CD4-positive, alpha-beta T cell treated with Interleukin-12 subunit alpha and Interleukin-12 subunit beta, for 1 hour (primary cell): ENCODE measurements at regions not wholly inside any gene's neighbourhood (a gene's known extent, or its start where the extent isn't known, plus 50 kb on each side); places are given as distances from the start of the nearest gene placed in this dataset.

Experiments used
- DNase-seq: peaks from one replicate; pipeline ENCODE4 v3.0.0-alpha.2; 2020

GRCh38 chrX:38992441-38993096, 191.3 kb downstream of the MID1IP1 start:
- no peak for DNase-seq

- no peak for DNase-seq
Measured at GRCh38 chrX:38993500-38993899, 192.2 kb downstream of the MID1IP1 start.

- DNase-seq = no peak
Measured at GRCh38 chrX:38999099-38999498, 197.8 kb downstream of the MID1IP1 start.

- no peak for DNase-seq
Measured at GRCh38 chrX:38999967-39000745, 198.9 kb downstream of the MID1IP1 start.

- no peak for DNase-seq
Measured at GRCh38 chrX:39000802-39001201, 199.5 kb downstream of the MID1IP1 start.

- DNase-seq = no peak
Measured at GRCh38 chrX:39002466-39002865, 201.2 kb downstream of the MID1IP1 start.

GRCh38 chrX:39008549-39008948, 207.3 kb downstream of the MID1IP1 start:
- no peak for DNase-seq

GRCh38 chrX:39011454-39012221, 210.4 kb downstream of the MID1IP1 start:
- DNase-seq = no peak

GRCh38 chrX:39012621-39013111, 211.4 kb downstream of the MID1IP1 start:
- no peak for DNase-seq

- no peak for DNase-seq
Measured at GRCh38 chrX:39016556-39016955, 215.3 kb downstream of the MID1IP1 start.

GRCh38 chrX:39017077-39017476, 215.8 kb downstream of the MID1IP1 start:
- DNase-seq = no peak

- DNase-seq = no peak
Measured at GRCh38 chrX:39017716-39018115, 216.5 kb downstream of the MID1IP1 start.

GRCh38 chrX:39018541-39018940, 217.3 kb downstream of the MID1IP1 start:
- no peak for DNase-seq

- DNase-seq = no peak
Measured at GRCh38 chrX:39019056-39019455, 217.8 kb downstream of the MID1IP1 start.

GRCh38 chrX:39020051-39020669, 218.9 kb downstream of the MID1IP1 start:
- DNase-seq = no peak

- no peak for DNase-seq
Measured at GRCh38 chrX:39022106-39022505, 220.8 kb downstream of the MID1IP1 start.

- DNase-seq = no peak
Measured at GRCh38 chrX:39029221-39029620, 228.0 kb downstream of the MID1IP1 start.

GRCh38 chrX:39030636-39031035, 229.4 kb downstream of the MID1IP1 start:
- no peak for DNase-seq

- no peak for DNase-seq
Measured at GRCh38 chrX:39039890-39040289, 238.6 kb downstream of the MID1IP1 start.

- DNase-seq = no peak
Measured at GRCh38 chrX:39043838-39044550, 242.7 kb downstream of the MID1IP1 start.

GRCh38 chrX:39047174-39047573, 245.9 kb downstream of the MID1IP1 start:
- DNase-seq = no peak

- no peak for DNase-seq
Measured at GRCh38 chrX:39049975-39050374, 248.7 kb downstream of the MID1IP1 start.
